T47D (cell line): ENCODE measurements at regions not wholly inside any gene's neighbourhood (a gene's known extent, or its start where the extent isn't known, plus 50 kb on each side); places are given as distances from the start of the nearest gene placed in this dataset.
"Not testable (repeated sequence)": the region's sequence is repeated elsewhere in the genome, so short reads cannot be mapped to it uniquely, and the experiment has no call there.

Experiments used
- DNase-seq, 2 experiments: peaks; one replicate each; pipeline versions ENCODE4 v3.0.0 to v3.0.0-alpha.2; 2011 to 2012; ENCODE audit warnings: low read depth in 1 of 2, low spot score in 1 of 2
- JUND ChIP-seq: IDR thresholded peaks from 2 replicates; pipeline ENCODE4 v1.6.1; 2012; ENCODE audit warnings: low read depth
- in situ Hi-C: cut with HindIII; loops from 2 replicates; pipeline ENCODE4 v1.10.0; 2016; ENCODE audit warnings: low sequenced_read_pairs, low pct_unique_long_range_greater_than_20kb

GRCh38 chr12:4145990-4146859 lies 127.3 kb upstream of the CCND2 start:
- in situ Hi-C loops = no loop called here
- DNase-seq = no peak
- no peak for TF ChIP-seq JUND

- DNase-seq = no peak
- TF ChIP-seq JUND = no peak
- in situ Hi-C loops = no loop called here
Observed at GRCh38 chr12:4144676-4145075, 128.9 kb upstream of the CCND2 start.

- in situ Hi-C loops = no loop called here
- TF ChIP-seq JUND = no peak
- peak in 1 of 2 experiments; percentile 9 for DNase-seq
Observed at GRCh38 chr12:4143896-4144295, 129.7 kb upstream of the CCND2 start.

GRCh38 chr12:4141348-4142270 lies 132.0 kb upstream of the CCND2 start:
- no peak for TF ChIP-seq JUND
- in situ Hi-C loops = no loop called here
- DNase-seq = no peak

DNA sequence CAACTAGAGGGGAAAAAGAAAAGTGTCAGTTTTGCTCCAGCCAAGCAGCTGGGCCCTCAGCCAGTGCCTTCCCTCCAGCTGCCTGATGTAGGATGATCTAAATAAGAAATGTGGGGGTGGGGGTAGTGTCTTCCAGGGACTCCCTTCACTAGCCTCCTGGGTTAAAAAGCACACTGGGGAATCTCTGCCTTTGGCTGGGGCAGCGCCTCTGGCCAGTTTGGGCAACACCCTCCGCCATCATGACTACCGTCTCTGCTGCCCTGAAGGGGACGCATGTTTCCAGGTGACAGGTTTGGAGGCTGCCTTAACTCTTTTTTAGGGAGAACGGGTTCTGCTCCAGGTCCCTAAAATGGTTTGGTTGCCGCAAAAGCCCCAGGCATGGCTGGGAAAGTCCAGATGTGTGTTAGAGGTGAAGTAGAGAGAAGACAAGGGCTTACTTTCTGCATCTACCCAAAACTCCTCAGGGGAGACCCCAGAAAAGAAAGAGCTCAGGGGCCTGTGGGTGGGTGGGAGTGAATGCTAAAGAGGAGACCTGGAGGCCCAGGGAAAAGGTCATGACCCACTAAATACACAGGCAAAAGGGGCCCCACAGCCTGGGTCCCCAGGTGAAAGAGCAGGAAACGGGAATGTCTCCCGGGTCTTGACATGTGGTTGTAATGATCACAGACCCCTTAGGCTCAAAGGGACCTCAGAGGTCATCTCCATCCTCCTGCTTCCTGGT lies 132.8 kb upstream of the CCND2 start:
- no peak for DNase-seq
- in situ Hi-C loops = no loop called here
- TF ChIP-seq JUND = no peak

- in situ Hi-C loops = no loop called here
- DNase-seq = no peak
- TF ChIP-seq JUND = no peak
Observed at GRCh38 chr12:4139191-4139590, 134.4 kb upstream of the CCND2 start.

DNA sequence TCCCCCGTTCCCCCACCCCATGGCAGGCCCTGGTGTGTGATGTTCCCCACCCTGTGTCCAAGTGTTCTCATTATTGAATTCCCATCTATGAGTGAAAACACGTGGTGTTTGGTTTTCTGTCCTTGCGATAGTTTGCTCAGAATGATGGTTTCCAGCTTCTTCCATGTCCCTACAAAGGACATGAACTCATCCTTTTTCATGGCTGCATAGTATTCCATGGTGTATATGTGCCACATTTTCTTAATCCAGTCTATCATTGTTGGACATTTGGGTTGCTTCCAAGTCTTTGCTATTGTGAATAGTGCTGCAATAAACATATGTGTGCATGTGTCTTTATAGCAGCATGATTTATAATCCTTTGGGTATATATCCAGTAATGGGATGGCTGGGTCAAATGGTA lies 135.0 kb upstream of the CCND2 start:
- DNase-seq, in situ Hi-C loops: not testable (repeated sequence)

DNA sequence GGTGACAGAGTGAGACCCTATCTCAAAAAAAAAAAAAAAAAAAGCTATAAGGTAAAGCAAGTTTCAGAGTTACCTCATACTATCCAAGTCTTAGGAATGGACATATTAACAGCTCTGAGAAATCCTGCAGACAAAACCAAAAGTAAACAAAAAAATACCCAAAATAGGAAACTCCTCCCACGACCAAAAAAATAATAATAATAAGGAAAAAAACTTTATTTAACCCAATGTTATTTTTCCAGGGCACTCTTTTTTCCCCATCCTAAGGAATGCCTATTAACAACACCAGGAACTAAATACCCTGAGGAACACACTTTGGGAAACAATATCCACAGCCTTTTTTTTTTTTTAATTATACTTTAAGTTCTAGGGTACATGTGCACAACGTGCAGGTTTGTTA lies 135.5 kb upstream of the CCND2 start:
- in situ Hi-C loops = no loop called here
- DNase-seq = no peak
- TF ChIP-seq JUND = no peak

GRCh38 chr12:4137441-4137840 lies 136.1 kb upstream of the CCND2 start:
- in situ Hi-C loops = no loop called here
- TF ChIP-seq JUND = no peak
- no peak for DNase-seq

- in situ Hi-C loops = no loop called here
- TF ChIP-seq JUND = no peak
- no peak for DNase-seq
Observed at GRCh38 chr12:4137015-4137414, 136.5 kb upstream of the CCND2 start.

GRCh38 chr12:4135919-4136605 lies 137.5 kb upstream of the CCND2 start:
- in situ Hi-C loops = no loop called here
- no peak for TF ChIP-seq JUND

More at GRCh38 chr12:4135919-4136605, 137.5 kb upstream of the CCND2 start:
- no peak for DNase-seq
